ENCODE measurements at regions not wholly inside any gene's neighbourhood (a gene's known extent, or its start where the extent isn't known, plus 50 kb on each side); places are given as distances from the start of the nearest gene placed in this dataset.

DNA sequence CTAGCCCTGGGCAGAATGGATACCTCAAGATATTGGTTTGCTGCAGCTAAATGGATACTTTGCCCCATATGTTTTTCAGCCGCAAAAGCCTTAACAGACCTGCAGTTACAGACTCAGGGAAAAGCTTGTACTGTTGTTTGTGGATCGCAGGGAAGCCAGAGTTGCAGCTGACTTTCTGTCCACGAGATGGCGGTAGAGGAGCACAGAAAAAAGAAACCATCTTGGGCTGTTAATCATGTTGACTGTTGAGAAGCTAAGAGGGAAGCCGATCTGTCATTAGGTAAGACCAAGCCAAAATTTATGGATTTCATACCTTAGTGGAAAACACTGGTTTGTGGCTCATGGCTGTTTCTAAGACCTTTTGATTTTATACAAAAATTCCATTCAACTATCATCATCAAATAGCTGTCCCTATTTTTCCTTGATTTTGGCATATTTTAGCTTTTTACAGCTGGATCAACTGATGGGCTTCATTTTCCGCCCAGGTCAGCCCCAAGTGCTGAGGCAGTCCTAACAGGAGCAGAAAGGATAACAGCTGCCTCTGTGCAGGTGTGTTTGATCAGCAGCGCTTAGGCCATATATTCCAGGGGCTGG lies 205.7 kb upstream of the ZPLD1 start:
- Histone ChIP-seq H3K4me2 (ENCODE audit: low read length) (0 out of 2 replicates have a peak overlapping the region, but pooled peaks have one; percentile 27), H3K9me2 (ENCODE audit: insufficient read depth) (no peaks in the 10 kb centered on the region), H2AFZ (ENCODE audit: low read depth, low read length, poor library complexity, severe bottlenecking) (peak overlapping the region; percentile 70), H3K4me1 (ENCODE audit: control insufficient read depth in 1 of 2, insufficient read depth in 2 of 2, low read length in 2 of 2) (peaks cover 0 to 6% of the 10 kb centered on the region in 2 experiments; a peak in 1 of 4 replicates), H3K27me3 (ENCODE audit: insufficient read depth, low read length) (no peaks in the 10 kb centered on the region), H3K4me3 (replicated peaks in 1 of 2; ENCODE audit: low read depth in 1 of 2, low read length in 2 of 2) (no peak overlapping the region), H3K36me3 (ENCODE audit: control insufficient read depth in 1 of 2, insufficient read depth in 2 of 2, low read length in 2 of 2) (no peaks in the 10 kb centered on the region), H4K20me1 (ENCODE audit: insufficient read depth) (no peaks in the 10 kb centered on the region), H3K9ac (ENCODE audit: low read length) (no peak overlapping the region), H3K27ac (ENCODE audit: low read depth, low read length) (no peak overlapping the region), H3K79me2 (ENCODE audit: insufficient read depth, low read length) (no peaks in the 10 kb centered on the region), H3K9me3 (ENCODE audit: control insufficient read depth in 1 of 2, insufficient read depth in 1 of 2, low read depth in 1 of 2, low read length in 2 of 2) (no peaks in the 10 kb centered on the region)
- ChIA-PET RAD21 (ENCODE audit: low non-redundant PET in 1 of 2, low total read pairs in 2 of 2, uncharacterized antibody in 2 of 2, unreplicated experiment in 2 of 2) (interaction anchor here (1.0 to 2.5 kb wide), 10 partner anchors 9 to 512 kb away, joined by 3 to 30 read pairs (median 4); no protein-coding TSS in a partner anchor), POLR2A (interaction anchor here (0.7 to 1.9 kb wide), 3 partner anchors 270 to 307 kb away, joined by 4 to 8 read pairs (median 6); no protein-coding TSS in a partner anchor), CTCF (interaction anchor here (0.7 to 3.2 kb wide), 33 partner anchors 8 to 1752 kb away, joined by 3 to 140 read pairs (median 4); no protein-coding TSS in a partner anchor)
- ATAC-seq, result peak; percentile 87
- TF ChIP-seq ELF1 (IDR thresholded peaks at IDR 0.05; ENCODE audit: borderline replicate concordance, low read depth), result no peak
- TF ChIP-seq EGR1 (IDR thresholded peaks at IDR 0.05; ENCODE audit: low read depth), result no peak
- no peak for TF ChIP-seq SP1 (IDR thresholded peaks at IDR 0.05; ENCODE audit: low read depth)
- no peak for TF ChIP-seq CBX3 (IDR thresholded peaks at IDR 0.05; ENCODE audit: low read depth)
- peak; percentile 96 for TF ChIP-seq RAD21 (IDR thresholded peaks at IDR 0.05; ENCODE audit: low read depth)
- no peak for TF ChIP-seq REST (IDR thresholded peaks at IDR 0.05; ENCODE audit: low read depth)
- TF ChIP-seq EZH2 (IDR thresholded peaks at IDR 0.05), result no peak
- TF ChIP-seq MAX (IDR thresholded peaks at IDR 0.05), result no peak
- no peak for TF ChIP-seq ZBTB33 (IDR thresholded peaks at IDR 0.05; ENCODE audit: extremely low read depth, insufficient replicate concordance, low read length)
- no peak for TF ChIP-seq YY1 (IDR thresholded peaks at IDR 0.05; ENCODE audit: extremely low read depth, insufficient replicate concordance, low read depth, low read length)
- TF ChIP-seq SRF (IDR thresholded peaks at IDR 0.05; ENCODE audit: low read depth), result no peak
- no peak for TF ChIP-seq TCF7L2 (IDR thresholded peaks at IDR 0.05; ENCODE audit: borderline replicate concordance, extremely low read depth, insufficient read depth, insufficient read length)
- no peak for TF ChIP-seq SIN3A (IDR thresholded peaks at IDR 0.05; ENCODE audit: low read depth)
- no peak for TF ChIP-seq ATF3 (IDR thresholded peaks at IDR 0.05)
- TF ChIP-seq, protein P1, sequence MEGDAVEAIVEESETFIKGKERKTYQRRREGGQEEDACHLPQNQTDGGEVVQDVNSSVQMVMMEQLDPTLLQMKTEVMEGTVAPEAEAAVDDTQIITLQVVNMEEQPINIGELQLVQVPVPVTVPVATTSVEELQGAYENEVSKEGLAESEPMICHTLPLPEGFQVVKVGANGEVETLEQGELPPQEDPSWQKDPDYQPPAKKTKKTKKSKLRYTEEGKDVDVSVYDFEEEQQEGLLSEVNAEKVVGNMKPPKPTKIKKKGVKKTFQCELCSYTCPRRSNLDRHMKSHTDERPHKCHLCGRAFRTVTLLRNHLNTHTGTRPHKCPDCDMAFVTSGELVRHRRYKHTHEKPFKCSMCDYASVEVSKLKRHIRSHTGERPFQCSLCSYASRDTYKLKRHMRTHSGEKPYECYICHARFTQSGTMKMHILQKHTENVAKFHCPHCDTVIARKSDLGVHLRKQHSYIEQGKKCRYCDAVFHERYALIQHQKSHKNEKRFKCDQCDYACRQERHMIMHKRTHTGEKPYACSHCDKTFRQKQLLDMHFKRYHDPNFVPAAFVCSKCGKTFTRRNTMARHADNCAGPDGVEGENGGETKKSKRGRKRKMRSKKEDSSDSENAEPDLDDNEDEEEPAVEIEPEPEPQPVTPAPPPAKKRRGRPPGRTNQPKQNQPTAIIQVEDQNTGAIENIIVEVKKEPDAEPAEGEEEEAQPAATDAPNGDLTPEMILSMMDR (IDR thresholded peaks at IDR 0.05 in 2 of 3, conservative IDR thresholded peaks at IDR 0.05 in 1 of 3; ENCODE audit: borderline replicate concordance in 1 of 3, insufficient read depth in 1 of 3, low read depth in 2 of 3, low read length in 2 of 3), result peak; percentile 83 to 92 (median 86); a peak in 5 of 6 replicates
- no peak for TF ChIP-seq POLR2A (IDR thresholded peaks at IDR 0.05; ENCODE audit: borderline replicate concordance, extremely low read depth, insufficient read depth, insufficient read length)
- DNase-seq (ENCODE audit: low read depth, low spot score), result peak; percentile 78
- intact Hi-C loops (cut with micrococcal nuclease), result loop anchor here (1.0 to 2.0 kb wide), 4 partner anchors 300 to 512 kb away; no protein-coding TSS in a partner anchor
- BruUV-seq (replicated peaks), result no TSS peak

Measured in HCT116 (cell line).